ENCODE measurements at regions not wholly inside any gene's neighbourhood (a gene's known extent, or its start where the extent isn't known, plus 50 kb on each side); places are given as distances from the start of the nearest gene placed in this dataset.
A peak's percentile ranks its signal among the peaks of the same experiment; 100 is the strongest.
"Not testable (repeated sequence)": the region's sequence is repeated elsewhere in the genome, so short reads cannot be mapped to it uniquely, and the experiment has no call there.

DNA sequence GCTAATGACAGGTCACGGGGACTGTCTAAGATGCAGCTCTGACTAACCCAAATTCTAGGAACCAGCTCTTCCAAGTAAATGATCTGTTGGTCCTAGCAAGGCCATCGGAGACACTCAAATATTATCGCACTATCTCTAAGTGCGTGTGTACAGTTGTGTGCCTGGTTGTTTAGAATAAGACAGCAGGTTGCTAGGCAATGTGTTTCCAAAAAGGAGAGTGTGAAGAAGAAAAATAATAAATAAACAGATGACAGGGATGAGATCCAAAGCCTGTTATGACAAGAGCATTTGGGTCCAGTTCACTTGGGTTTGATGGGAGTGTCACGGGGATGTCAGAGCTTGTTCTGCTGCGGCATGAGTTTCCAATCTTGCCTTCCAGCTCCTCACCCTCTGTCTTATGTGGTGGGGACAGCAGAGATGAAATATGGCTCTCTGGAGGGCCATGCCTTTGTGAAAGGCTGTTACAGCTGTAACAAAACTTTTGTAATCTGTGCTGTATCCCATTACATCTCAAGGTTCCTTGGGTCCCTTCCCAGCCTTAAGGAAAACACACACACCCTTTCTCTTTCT, 127.5 kb upstream of the TNP1 start:
- DNase-seq (ENCODE audit: low spot score): no peak

DNA sequence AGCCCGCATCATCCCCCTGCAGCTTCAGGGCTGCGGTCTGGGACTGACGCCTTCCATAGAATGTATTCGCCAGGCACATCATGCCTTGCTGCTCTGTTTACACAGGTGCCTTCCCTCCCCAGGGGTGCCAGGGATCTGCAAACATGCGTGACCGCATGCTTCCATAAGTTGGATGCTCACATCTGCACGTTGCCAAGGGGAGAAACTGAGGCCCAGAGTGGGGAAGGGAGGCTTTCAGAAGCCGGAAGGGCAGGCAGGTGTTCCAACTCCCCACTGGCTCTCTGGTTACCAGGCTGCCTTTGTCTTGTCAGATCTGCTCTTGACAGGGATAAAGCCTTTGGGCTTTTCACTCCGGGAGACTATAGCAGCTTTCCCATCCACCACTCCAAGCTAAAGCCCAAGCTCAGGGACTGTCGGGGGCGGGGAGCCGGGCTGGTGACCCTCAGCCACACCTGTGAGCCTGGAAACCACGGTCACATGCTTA, 125.8 kb upstream of the TNP1 start:
- DNase-seq (ENCODE audit: low spot score): peak; percentile 57

DNA sequence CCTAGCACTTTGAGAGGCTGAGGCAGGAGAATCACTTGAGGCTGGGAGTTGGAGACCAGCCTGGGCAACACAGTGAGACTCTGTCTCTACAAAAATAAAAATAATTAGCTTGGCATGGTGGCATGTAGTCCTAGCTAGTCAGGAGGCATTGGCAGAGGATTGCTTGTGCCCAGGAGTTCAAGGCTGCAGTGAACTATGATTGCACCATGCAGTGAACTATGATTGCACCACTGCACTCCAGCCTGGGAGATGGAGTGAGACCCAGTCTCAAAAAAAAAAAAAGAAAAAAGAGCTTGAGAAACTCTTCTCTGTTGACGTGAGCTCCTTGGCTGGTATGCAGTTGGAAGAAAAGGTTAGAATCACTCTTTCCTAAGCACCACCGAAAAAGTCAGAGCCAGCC, 125.1 kb upstream of the TNP1 start:
- no peak for DNase-seq (ENCODE audit: low spot score)

DNA sequence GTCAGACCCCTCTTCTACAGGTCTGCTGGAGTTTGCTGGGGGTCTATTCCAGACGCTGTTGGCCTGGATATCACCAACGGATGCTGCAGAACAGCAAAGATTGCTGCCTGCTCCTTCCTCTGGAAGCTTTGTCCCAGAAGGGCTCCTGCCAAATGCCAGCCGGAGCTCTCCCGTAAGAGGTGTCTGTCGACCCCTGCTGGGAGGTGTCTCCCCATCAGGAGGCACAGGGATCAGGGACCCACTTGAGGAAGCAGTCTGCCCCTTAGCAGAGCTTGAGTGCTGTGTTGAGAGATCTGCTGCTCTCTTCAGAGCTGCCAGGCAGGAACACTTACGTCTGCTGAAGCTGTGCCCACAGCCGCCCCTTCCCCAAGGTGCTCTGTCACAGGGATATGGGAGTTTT, 122.1 kb upstream of the TNP1 start:
- DNase-seq (ENCODE audit: low spot score): not testable (repeated sequence)

DNA sequence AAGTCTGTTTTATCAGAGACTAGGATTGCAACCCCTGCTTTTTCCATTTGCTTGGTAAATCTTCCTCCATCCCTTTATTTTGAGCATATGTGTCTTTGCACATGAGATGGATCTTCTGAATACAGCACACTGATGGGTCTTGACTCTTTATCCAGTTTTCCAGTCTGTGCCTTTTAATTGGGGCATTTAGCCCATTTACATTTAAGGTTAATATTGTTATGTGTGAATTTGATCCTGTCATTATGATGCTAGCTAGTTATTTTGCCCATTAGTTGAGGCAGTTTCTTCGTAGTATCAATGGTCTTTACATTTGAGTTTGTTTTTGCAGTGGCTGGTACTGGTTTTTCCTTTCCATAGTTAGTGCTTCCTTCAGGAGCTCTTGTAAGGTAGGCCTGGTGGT, 120.6 kb upstream of the TNP1 start:
- not testable (repeated sequence) for DNase-seq (ENCODE audit: low spot score)

DNA sequence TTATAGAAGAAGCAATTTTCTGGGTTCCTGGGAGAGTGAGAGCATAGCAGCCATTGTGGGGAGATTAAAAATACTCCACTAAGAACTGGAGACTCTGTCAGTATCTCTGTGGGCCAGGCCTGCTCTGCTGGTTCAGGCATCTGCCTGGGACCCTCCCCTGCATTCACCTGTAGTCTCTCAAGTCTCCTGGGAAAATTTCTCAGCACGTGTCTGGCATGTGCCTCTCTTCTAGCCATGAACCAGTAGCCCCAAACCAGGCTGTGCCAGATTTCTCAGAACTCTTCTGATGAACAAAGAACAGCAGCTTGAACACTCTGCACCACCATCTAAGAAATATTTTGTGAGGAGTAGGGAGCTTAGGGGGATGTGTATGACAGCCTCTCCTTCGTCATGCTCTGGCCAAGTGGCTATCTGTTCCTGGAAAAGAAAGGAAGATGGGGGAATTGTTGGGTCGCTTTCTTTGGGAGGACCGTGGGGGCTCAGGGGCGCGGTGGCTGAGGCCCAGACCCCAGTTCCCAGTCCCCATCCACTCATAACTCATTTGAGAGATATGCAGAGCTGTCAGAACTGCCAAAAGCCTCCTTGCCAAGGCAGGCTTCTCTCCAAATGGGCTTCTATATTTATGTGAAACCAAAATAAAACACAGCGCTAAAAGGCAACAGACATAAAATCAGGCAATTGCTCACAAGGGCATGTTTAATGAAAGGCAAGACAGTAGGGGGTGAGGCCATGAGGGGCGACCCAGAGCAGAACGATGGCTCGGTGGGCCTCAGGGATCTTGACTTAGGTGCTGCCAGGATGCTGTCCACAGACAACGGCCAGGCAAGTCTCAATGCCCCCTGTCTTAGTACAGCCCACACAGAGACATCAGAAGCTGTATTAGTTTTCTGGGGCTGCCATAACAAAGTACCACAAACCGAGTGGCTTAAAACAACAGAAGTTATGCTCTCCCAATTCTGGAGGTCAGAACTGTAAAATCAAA, 114.7 kb upstream of the TNP1 start:
- no peak for DNase-seq (ENCODE audit: low spot score)

DNA sequence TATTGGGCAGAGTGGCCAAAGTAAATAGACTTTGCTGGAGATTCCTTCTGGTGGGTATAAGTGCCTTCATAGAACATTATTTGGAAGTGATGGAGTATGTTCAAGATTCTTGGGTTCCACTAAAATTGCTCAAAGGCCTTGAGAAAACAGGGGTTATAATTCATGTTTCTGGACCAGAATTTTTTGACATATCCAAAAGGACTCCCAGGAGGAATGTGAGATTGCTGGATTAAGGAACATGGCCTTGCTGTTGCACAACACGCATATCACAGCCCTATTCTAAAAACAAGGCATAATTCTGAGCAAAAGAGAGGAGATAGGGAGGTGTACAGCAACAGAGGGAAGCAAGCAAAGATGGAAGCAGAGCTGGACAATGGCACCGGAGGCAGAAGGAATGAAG, 111.7 kb upstream of the TNP1 start:
- DNase-seq (ENCODE audit: low spot score): no peak

DNA sequence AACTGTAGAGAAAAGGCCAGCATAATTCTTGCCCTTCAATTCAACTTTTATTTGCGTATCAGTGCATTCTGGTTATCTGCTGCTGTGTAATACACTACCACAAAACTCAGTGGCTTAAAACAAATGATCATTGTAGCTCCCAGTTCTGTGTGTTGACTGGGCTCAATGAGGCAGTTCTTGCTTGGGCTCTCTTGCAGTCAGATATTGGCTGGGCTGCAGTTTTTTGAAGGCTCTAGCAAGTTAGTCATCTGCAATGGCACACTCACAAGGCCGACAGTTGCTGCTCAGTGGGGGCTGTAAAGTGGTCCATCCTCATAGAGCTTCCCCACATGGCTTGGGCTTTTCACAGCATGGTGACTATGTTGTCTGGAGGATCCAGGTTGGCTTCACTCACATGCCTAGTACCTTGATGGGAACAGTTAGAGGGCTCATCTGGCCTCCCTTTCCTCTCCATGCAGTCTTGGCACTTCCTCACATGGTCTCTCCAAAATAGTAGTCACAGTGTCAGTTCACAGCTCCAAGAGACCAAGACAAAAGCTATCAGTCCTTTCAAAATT, 110.6 kb upstream of the TNP1 start:
- DNase-seq (ENCODE audit: low spot score): no peak

DNA sequence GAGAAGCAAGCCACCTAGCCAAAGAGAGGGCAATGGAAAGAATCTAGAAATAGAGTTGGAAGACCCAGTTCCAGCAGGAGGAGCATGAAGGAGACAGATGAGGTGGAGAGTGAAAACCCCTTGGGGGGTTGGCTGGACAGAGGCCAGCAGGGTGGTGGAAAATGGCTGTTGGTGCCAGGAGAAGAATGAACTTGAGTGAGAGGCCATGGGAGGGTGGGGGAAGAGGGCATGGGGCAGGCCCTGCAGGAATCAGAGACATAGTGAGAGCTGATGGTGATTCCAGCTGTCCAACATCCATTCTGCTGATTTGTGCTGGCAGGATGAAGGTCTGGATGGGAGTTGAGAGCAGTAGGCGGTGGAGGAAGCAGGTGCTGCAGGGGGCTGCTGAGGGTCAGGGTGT, 108.0 kb upstream of the TNP1 start:
- no peak for DNase-seq (ENCODE audit: low spot score)

DNA sequence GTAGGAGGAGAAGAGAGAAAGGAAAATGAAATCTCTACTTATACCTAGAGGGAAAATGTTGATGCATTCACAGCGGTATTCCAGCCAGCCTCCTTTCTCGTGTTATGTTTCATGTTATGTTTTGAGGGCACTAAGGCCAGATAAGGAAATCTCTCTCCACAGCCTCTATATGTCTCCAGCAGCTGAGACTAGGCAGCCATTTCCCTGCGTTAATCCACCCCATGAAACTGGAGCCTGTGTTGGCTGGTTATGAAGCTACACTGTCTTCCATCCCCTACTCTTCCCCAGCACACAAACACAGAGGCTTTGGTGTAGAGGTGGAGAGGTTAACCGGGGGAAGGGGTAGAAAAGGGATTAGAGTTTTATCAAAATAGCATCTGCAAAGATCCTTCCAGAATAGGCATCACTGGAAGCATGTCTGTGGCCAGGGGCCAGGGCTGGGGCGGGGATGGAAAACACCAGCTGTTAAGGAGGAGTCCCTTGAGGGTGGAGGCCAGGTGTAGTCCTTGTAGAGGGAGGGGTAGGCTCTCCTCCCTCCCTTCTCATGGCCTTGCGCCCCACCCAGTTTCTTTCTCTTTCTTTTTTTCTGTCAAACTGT, 100.9 kb upstream of the TNP1 start:
- no peak for DNase-seq (ENCODE audit: low spot score)

DNA sequence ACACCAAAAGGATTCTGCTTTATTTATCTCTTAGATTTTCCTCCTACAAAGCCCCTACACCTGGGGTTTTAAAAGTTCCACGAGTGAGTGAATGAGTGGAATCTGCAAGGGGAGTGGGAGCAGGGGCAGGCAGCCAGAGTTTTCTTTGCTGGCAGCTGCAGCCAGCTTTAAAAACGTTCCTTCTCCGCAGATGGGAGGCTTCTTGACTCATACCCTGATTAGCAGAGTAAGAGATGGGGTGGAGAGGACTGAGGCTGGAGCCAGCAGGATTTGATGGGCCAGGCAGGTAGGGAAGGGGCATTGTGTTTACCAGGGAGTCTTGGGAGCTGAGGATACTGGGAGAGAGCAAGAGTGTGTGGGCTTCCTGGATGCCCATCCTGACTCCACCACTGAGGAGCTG, 99.6 kb upstream of the TNP1 start:
- no peak for DNase-seq (ENCODE audit: low spot score)

DNA sequence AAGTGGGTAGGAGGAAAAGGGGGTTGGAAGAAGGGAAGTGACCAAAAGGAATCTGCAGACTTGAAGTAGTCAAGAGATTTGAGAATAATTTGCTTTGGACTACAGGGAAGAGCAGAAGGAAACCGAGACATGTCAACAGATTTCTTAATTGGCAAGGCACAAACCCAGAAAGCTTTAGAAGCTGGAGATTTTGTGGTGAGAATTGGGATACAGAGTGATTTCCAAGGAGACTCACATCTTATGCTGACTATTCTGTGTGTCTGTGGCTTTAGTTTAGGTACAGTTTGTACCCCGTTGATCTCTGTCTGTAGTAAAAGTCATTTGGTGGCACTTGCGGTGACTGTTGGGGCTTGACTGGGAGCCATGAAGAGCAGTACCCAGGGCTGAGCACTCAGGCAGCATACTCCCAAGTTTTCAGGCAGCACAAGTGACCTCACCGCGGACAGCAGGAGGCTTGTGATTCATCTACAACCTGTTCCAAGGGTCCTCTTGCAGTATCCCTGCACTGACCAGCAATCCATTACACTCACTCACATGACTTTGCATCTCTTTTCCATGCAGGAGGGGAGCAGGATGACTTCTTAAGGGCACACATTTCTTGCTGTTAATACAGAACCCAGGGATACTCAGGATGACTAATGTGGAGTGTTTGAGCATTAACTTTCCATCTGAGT, 97.1 kb upstream of the TNP1 start:
- no peak for DNase-seq (ENCODE audit: low spot score)

DNA sequence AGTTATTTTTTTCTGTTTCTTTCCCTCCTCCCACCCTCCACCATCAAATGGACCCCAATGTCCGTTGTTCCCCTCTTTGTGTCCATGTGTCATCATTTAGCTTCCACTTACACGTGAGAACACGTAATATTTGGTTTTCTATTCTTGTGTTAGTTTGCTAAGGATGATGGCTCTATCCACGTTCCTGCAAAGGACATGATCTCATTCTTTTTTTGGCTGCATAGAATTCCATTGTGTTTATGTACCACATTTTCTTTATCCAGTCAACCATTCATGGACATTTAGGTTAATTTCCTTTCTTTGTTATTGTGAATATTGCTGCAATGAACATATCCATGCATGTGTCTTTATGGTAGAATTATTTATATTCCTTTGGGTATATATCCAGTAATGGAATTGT, 91.3 kb upstream of the TNP1 start:
- no peak for DNase-seq (ENCODE audit: low spot score)

DNA sequence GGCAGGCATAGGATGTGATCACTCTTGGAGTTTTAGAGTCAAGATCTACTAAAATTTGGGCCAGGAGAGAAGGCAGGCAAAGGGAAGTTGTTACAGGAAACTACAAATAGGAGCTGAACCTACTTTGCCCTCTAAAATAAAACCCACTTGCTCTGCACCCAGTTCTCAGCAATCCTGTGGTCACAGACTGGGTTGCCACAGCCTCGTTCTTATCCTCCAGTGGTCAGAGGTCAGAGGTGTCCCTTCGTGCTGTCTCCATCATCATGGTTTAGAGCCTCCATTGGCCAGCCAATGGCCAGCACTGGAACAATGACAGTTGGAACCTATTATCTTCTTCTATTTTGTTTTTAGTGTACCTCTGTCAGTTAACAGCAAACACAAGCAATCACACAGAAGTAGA, 90.7 kb upstream of the TNP1 start:
- DNase-seq (ENCODE audit: low spot score): no peak

DNA sequence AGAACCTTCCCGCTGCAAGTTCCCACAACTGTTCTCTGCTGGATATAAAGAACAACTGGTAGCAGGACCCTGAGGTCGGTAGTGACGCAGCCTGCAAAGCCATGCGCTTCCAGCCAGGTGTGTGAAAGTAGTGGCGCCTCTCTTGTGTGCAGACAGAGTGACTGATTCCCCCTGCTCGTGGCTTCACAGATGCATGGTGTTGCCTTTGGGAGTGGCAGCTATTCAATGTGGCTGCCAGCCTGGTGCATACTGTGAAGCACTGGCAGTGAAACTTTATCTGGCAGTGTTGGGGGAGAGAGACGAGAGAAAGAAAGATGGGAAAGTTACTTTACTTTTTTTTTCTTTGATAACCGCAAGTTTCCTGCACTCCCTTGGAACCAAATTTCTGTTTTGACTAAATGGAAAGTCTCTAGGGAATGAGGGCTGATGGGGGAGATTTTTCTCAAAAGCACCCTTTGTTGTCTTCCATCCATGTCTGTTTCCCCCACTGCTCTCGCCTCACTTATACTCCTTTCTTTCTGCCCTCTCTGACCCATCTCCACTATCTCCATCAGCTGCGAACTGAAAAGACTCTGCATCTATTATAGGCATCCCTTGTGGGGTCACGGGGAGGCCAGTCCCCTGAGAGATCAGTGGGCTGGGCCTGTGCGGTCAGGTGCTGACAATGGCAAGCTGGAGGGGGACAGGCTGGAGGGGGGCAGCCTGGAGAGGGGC, 90.0 kb upstream of the TNP1 start:
- DNase-seq (ENCODE audit: low spot score): no peak

DNA sequence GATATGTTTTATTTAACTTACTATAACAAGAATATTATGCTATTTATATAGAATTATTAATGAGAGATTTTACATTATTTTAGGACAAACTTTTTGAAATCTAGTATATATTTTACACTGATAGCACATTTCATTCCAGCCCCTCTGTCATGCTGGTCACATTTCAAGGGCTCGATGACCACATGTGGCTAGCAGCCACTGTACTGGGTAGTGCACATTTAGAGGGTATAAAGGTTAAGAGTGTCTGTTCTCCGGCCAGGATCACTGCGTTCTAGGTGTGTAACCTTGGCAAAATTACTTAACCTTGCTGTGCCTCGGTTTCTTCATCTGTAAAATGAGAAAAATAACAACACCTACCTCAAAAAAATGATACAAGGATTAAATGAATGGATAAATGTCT, 87.2 kb upstream of the TNP1 start:
- DNase-seq (ENCODE audit: low spot score): no peak

DNA sequence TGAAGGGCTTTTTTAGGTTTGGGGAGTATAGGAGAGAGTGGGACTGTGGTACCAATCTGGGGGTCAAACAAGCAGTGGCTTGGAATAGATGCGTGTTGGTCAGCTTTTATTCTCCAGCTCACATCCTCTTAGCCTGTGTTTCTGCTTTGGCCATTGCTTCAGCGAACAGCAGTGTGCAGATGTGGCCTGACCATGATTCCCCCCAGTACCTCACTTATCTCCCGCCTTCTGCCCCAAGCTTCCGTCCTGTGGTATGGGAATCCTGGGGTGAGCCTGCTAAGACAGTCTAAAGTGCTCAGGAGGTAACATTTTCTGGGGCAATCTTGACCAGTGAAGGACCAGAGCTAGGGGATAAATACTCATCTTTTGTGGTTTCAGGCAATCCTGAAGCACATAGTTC, 84.9 kb upstream of the TNP1 start:
- no peak for DNase-seq (ENCODE audit: low spot score)

DNA sequence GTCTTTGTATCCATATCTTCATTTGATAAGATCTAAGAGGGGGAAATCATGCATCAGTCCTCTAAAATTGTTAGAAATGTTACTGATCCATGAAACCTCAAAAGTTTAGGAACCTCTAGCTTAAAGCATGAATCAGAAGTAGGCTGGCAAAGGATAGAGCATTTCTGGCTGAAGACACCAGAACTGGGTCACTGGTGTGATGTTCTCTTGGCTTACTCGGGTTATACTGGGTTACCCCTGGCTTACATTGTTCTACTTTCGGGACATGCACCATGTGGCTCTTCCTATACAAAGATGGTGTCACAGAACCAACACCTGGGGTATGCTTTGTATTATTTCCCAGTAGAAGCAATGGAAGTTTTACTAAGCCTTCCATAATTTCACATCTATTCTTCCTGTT, 83.2 kb upstream of the TNP1 start:
- no peak for DNase-seq (ENCODE audit: low spot score)

DNA sequence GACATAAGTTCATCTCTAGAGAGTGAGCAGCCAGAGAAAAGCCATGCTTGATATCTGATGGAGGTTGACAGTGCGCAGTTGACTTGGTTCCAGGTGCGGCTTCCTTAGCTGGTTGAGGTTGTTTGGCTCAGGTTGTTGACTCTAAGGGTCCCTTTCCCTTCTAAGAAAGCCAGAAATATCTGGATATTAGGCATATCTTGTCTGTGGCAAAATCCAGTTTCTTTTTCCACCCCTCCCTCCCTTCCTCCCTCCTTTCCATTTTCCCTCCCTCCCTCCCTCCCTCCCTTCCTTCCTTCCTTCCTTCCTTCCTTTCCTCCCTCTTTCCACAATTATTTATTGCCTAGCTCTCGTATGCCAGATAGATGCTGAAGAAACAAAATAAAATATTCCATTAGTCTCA, 82.6 kb upstream of the TNP1 start:
- DNase-seq (ENCODE audit: low spot score): no peak

DNA sequence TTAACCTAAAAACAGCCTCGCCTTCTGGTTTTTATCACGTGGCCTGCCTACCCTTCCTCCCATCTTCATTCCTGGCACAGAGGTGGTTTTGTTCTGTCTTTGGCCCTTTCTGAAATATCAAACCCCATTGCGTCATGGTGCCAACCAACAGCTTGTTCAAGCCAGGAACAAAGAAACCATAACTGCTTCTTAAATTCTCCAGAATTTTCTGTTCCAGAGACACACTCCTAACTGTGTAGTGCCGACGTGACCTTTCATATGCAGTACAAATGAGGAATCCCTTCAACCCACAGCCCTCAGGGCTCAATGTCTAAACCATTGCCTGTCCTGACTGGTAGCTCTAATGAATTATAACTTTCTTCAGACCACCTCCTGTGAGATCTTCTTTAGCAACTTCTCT, 82.2 kb upstream of the TNP1 start:
- DNase-seq (ENCODE audit: low spot score): no peak

DNA sequence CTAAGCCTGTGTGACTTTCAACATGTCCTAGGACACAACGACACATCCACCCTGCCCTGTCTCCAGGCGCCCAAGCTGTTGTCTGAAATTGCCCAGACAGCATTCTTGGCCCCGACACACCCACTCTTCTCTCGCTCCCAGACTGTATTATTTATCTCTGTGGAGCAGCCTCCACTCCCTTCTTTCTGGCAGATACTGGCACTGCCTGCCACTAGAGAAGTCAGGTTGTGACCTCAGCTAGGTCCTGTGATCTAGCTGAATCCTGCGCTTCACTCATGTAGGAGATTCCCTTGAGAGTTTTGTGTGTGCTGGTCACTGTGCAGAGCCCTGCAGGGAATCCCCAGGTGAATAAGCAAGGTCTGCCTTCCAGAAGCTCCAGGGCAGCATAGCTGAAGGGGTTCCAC, 77.1 kb upstream of the TNP1 start:
- no peak for DNase-seq (ENCODE audit: low spot score)

DNA sequence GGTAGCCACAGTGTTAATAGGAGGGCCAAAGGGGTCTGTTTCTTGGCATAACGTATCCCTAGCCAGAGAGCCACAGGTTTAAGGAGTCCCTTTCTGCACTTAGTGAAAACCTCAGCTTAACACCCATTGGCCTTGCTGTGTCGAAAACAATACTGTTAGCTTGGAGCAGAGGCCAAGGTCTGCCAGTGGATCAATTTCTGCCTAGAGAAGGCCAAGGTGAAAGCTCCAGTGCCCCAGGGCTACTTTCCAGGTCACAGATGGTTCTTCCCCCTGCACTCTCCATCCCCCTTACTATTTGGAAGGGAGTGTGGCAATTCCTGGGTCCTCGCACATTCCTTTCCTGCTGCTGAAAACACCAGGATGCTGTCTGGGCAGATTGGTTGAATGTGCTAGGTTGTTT, 74.8 kb upstream of the TNP1 start:
- DNase-seq (ENCODE audit: low spot score): peak; percentile 21

Data from iPS-NIHi11 (cell line).